BJ (cell line): ENCODE measurements at regions not wholly inside any gene's neighbourhood (a gene's known extent, or its start where the extent isn't known, plus 50 kb on each side); places are given as distances from the start of the nearest gene placed in this dataset.

Experiments used
- CTCF ChIA-PET: fragments of 350-600 bp; formaldehyde crosslinking; extraction: SDS; loops from one replicate; lab custom pipeline; 2021; ENCODE audit warnings: antibody characterized with exemption, inconsistent platforms; lab: Yijun Ruan, JAX
- POLR2A ChIA-PET: fragments of 300-600 bp; sonication (Branson Sonifier 250); formaldehyde crosslinking; extraction: SDS; loops from one replicate; lab custom pipeline; 2021; ENCODE audit warnings: antibody characterized with exemption; lab: Charles Lee
- DNase-seq: peaks from one replicate; pipeline ENCODE4 v3.0.0-alpha.2; 2011; ENCODE audit warnings: low read depth
- H3K27me3 ChIP-seq: 2 replicates; pipeline ENCODE4 v1.6.0; 2011; ENCODE audit warnings: low read length; ENCODE audit not compliant: control insufficient read depth, insufficient read depth
- H3K36me3 ChIP-seq: 2 replicates; pipeline ENCODE4 v1.5.1; 2011; ENCODE audit warnings: low read length; ENCODE audit not compliant: control insufficient read depth, insufficient read depth
- H3K4me3 ChIP-seq: 2 replicates; pipeline ENCODE4 v1.5.1; 2011; ENCODE audit warnings: low read depth, mild to moderate bottlenecking, control low read depth, low read length
- CTCF ChIP-seq: IDR thresholded peaks from 2 replicates; pipeline ENCODE4 v1.5.1; 2011; ENCODE audit warnings: low read depth, mild to moderate bottlenecking, control low read depth, inconsistent platforms, low read length, moderate library complexity; ENCODE audit not compliant: insufficient read depth

DNA sequence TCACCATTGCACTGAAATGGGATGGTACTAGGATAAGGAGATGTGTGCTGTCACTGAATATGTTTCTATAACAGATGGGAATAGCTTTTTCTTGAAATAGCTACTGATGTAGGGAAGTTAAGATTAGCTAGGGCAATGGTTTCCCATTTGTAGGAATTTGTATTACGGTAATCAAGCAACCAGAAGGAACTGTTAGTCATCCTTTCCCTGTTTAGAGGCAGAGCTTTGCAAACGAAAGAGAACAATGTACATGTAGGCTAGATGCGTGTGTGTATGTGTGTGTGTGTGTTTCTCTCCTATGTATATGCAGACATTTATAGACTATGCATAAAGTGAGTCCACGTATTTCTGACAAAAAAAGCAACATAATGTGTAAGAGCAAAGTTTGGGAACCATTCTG lies 171.9 kb upstream of the GRIA1 start:
- ChIA-PET POLR2A (no interaction called here), CTCF (interaction anchor here (0.8 kb wide), 1 partner anchor 325 kb away, joined by 3 read pairs; no protein-coding TSS in a partner anchor)
- DNase-seq, result no peak
- Histone ChIP-seq H3K27me3 (no peaks in the 10 kb centered on the region), H3K36me3 (no peaks in the 10 kb centered on the region), H3K4me3 (no peak overlapping the region)
- no peak for TF ChIP-seq CTCF

- DNase-seq, result no peak
- CTCF ChIA-PET, result no interaction called here
- TF ChIP-seq CTCF, result no peak
- Histone ChIP-seq H3K4me3 (no peak overlapping the region), H3K36me3 (no peaks in the 10 kb centered on the region), H3K27me3 (no peaks in the 10 kb centered on the region)
- POLR2A ChIA-PET, result no interaction called here
Observed at GRCh38 chr5:153321478-153321877, 169.0 kb upstream of the GRIA1 start.

- Histone ChIP-seq H3K4me3 (no peak overlapping the region), H3K27me3 (no peaks in the 10 kb centered on the region), H3K36me3 (no peaks in the 10 kb centered on the region)
- POLR2A ChIA-PET, result no interaction called here
- no peak for TF ChIP-seq CTCF
- no peak for DNase-seq
- CTCF ChIA-PET, result no interaction called here
Observed at GRCh38 chr5:153340139-153340538, 150.3 kb upstream of the GRIA1 start.

DNA sequence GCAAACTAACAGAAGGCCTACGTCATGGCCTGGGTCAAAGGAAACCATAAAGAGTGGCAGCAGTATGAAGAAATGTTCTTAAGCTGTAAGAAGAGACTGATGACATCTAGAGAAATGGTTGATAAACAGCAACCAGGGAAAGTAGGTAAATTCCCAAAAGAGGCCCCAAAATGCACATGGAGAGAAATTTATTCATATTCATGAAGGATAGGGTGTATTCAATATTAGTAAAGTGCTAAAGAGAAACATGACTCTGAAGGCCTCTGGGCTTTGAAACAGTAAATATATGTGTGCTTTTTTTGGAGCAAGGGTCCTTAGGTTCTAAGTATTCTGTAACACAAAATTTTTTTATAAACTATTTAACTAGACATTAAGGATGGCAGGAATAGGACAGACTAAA lies 149.7 kb upstream of the GRIA1 start:
- no peak for DNase-seq
- CTCF ChIA-PET, result interaction anchor here (0.6 to 0.8 kb wide), 2 partner anchors 634 to 732 kb away, joined by 3 read pairs; no protein-coding TSS in a partner anchor
- Histone ChIP-seq H3K4me3 (no peak overlapping the region), H3K36me3 (no peaks in the 10 kb centered on the region), H3K27me3 (no peaks in the 10 kb centered on the region)
- no peak for TF ChIP-seq CTCF
- POLR2A ChIA-PET, result no interaction called here

GRCh38 chr5:153342487-153342886 lies 148.0 kb upstream of the GRIA1 start:
- ChIA-PET POLR2A (no interaction called here), CTCF (no interaction called here)
- H3K36me3 ChIP-seq, result no peaks in the 10 kb centered on the region
- DNase-seq, result no peak
- H3K27me3 ChIP-seq, result no peaks in the 10 kb centered on the region
- no peak overlapping the region for H3K4me3 ChIP-seq
- no peak for TF ChIP-seq CTCF
